ENCODE measurements at regions not wholly inside any gene's neighbourhood (a gene's known extent, or its start where the extent isn't known, plus 50 kb on each side); places are given as distances from the start of the nearest gene placed in this dataset.

DNA sequence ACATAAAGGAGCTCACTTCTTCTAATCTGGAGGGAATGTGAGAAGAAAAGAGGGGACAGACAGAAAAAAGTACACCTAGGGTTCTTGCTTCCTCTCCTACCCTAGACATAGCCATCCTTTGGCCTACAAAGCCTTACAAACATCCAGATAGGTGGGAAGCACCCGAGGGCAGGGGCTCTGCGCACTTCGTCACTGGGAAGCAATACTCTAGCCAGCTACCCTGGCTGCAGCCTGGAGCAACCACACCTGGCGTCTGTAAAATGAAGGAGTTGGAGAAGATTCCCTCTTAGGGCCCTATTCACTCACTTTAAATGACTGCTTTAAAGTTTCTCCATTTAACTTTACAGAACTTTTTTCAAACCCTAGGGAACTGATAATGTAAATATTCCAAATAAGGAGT, 65.7 kb upstream of the NOCT start:
- Histone ChIP-seq H4K20me1 (ENCODE audit: insufficient read depth, low read length) (no peaks in the 10 kb centered on the region), H3K36me3 (replicated peaks; ENCODE audit: insufficient read depth, low read length) (no peaks in the 10 kb centered on the region), H2AFZ (ENCODE audit: low read length) (no peak overlapping the region), H3K4me3 (ENCODE audit: low read length) (no peak overlapping the region), H3K9me3 (replicated peaks; ENCODE audit: insufficient read depth, low read length) (no peaks in the 10 kb centered on the region), H3K4me2 (ENCODE audit: low read depth, low read length) (no peak overlapping the region), H3F3A (ENCODE audit: insufficient read depth, low read length) (no peaks in the 10 kb centered on the region), H3K79me2 (ENCODE audit: low read length) (no peaks in the 10 kb centered on the region), H3K9ac (ENCODE audit: low read length) (no peak overlapping the region), H3K4me1 (ENCODE audit: low read length) (no peaks in the 10 kb centered on the region), H3K9me2 (replicated peaks; ENCODE audit: insufficient read depth, low read length) (no peaks in the 10 kb centered on the region), H3K27ac (ENCODE audit: low read length) (no peak overlapping the region), H3K27me3 (replicated peaks; ENCODE audit: insufficient read depth, low read length) (no peaks in the 10 kb centered on the region)
- TF ChIP-seq, protein P1, sequence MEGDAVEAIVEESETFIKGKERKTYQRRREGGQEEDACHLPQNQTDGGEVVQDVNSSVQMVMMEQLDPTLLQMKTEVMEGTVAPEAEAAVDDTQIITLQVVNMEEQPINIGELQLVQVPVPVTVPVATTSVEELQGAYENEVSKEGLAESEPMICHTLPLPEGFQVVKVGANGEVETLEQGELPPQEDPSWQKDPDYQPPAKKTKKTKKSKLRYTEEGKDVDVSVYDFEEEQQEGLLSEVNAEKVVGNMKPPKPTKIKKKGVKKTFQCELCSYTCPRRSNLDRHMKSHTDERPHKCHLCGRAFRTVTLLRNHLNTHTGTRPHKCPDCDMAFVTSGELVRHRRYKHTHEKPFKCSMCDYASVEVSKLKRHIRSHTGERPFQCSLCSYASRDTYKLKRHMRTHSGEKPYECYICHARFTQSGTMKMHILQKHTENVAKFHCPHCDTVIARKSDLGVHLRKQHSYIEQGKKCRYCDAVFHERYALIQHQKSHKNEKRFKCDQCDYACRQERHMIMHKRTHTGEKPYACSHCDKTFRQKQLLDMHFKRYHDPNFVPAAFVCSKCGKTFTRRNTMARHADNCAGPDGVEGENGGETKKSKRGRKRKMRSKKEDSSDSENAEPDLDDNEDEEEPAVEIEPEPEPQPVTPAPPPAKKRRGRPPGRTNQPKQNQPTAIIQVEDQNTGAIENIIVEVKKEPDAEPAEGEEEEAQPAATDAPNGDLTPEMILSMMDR (IDR thresholded peaks at IDR 0.05; ENCODE audit: low read length) = no peak
- TF ChIP-seq EZH2 (optimal IDR thresholded peaks at IDR 0.05; ENCODE audit: low read depth, low read length) = no peak
- DNase-seq = no peak

DNA sequence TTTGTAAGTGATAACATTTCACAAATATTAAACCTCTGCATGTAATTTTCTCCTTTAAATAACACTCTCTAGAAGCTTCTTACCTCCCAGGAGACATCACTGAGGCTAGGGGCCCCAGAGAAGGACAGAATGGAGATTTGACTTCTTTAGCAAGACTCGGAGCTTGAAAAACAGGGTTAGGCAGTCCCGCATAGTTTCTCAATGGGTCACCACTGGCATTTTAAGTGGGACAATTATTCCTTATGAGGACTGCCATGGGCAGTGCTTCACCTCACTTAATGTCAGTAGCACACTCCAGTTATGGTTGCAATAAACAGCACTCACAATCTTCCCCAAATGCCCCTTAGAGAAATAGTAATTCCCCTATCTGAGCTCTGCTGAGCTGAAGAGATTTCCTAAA, 66.7 kb upstream of the NOCT start:
- H3K36me3 ChIP-seq (replicated peaks; ENCODE audit: insufficient read depth, low read length) = no peaks in the 10 kb centered on the region
- no peak overlapping the region for H2AFZ ChIP-seq (ENCODE audit: low read length)
- no peaks in the 10 kb centered on the region for H3K27me3 ChIP-seq (replicated peaks; ENCODE audit: insufficient read depth, low read length)
- TF ChIP-seq, protein P1 (IDR thresholded peaks at IDR 0.05; ENCODE audit: low read length) = no peak
- no peak for TF ChIP-seq EZH2phosphoT487 (IDR thresholded peaks at IDR 0.05; ENCODE audit: low read length)
- TF ChIP-seq EZH2 (optimal IDR thresholded peaks at IDR 0.05; ENCODE audit: low read depth, low read length) = no peak
- DNase-seq = no peak
- no peaks in the 10 kb centered on the region for H3F3A ChIP-seq (ENCODE audit: insufficient read depth, low read length)
- H3K9me2 ChIP-seq (replicated peaks; ENCODE audit: insufficient read depth, low read length) = no peaks in the 10 kb centered on the region
- H3K27ac ChIP-seq (ENCODE audit: low read length) = no peak overlapping the region
- no peak overlapping the region for H3K4me2 ChIP-seq (ENCODE audit: low read depth, low read length)
- no peak overlapping the region for H3K4me3 ChIP-seq (ENCODE audit: low read length)
- H3K4me1 ChIP-seq (ENCODE audit: low read length) = no peaks in the 10 kb centered on the region
- no peak overlapping the region for H3K9ac ChIP-seq (ENCODE audit: low read length)
- H3K79me2 ChIP-seq (ENCODE audit: low read length) = no peaks in the 10 kb centered on the region
- H3K9me3 ChIP-seq (replicated peaks; ENCODE audit: insufficient read depth, low read length) = no peaks in the 10 kb centered on the region
- no peaks in the 10 kb centered on the region for H4K20me1 ChIP-seq (ENCODE audit: insufficient read depth, low read length)

DNA sequence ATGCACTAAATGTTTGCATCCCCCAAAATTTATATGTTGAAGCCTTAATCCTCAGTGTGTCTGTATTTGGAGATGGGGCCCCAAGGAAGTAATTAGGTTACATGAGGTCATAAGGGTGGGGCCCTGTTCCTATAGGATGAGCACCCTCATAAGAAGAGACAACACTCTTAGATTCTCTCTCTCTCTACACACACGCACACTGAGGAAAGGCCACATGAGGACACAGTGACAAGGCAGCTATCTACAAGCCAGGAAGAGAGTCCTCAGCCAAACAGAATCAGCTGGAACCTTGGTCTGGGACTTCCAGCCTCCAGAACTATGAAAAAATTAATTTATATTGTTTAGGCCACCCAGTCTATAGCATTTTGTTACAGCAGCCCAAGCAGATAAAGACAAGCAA, 69.3 kb upstream of the NOCT start:
- Histone ChIP-seq H3K9me2 (replicated peaks; ENCODE audit: insufficient read depth, low read length) (no peaks in the 10 kb centered on the region), H3K9ac (ENCODE audit: low read length) (no peak overlapping the region), H3K36me3 (replicated peaks; ENCODE audit: insufficient read depth, low read length) (no peaks in the 10 kb centered on the region), H3K4me2 (ENCODE audit: low read depth, low read length) (no peak overlapping the region), H3K27ac (ENCODE audit: low read length) (no peak overlapping the region), H3K4me1 (ENCODE audit: low read length) (no peaks in the 10 kb centered on the region), H3F3A (ENCODE audit: insufficient read depth, low read length) (no peaks in the 10 kb centered on the region), H3K27me3 (replicated peaks; ENCODE audit: insufficient read depth, low read length) (no peaks in the 10 kb centered on the region), H4K20me1 (ENCODE audit: insufficient read depth, low read length) (no peaks in the 10 kb centered on the region), H3K79me2 (ENCODE audit: low read length) (no peaks in the 10 kb centered on the region), H3K9me3 (replicated peaks; ENCODE audit: insufficient read depth, low read length) (no peaks in the 10 kb centered on the region), H2AFZ (ENCODE audit: low read length) (no peak overlapping the region), H3K4me3 (ENCODE audit: low read length) (no peak overlapping the region)
- DNase-seq = no peak
- no peak for TF ChIP-seq EZH2phosphoT487 (IDR thresholded peaks at IDR 0.05; ENCODE audit: low read length)
- TF ChIP-seq, protein P1 (IDR thresholded peaks at IDR 0.05; ENCODE audit: low read length) = no peak

DNA sequence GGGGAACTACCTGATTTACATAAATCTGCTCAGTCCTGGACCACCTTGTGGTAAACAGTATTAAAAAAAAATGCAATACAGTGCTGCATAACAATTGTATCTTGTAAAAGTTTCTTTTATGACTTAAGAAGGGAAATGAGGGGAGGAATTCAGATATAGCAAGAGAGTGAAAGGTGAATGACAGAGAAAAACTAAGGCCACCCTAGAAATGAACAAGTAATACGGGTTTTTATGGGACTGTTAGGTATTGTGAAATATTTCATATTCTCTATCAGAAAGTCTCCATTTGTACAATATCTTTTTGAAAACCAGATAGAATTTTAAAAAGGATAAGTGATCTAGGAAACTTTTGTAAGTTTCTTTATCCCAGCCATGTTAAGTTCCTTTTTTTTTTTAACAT, 69.7 kb upstream of the NOCT start:
- Histone ChIP-seq H3F3A (ENCODE audit: insufficient read depth, low read length) (no peaks in the 10 kb centered on the region), H4K20me1 (ENCODE audit: insufficient read depth, low read length) (no peaks in the 10 kb centered on the region), H3K79me2 (ENCODE audit: low read length) (no peaks in the 10 kb centered on the region), H2AFZ (ENCODE audit: low read length) (no peak overlapping the region), H3K4me1 (ENCODE audit: low read length) (no peaks in the 10 kb centered on the region), H3K4me2 (ENCODE audit: low read depth, low read length) (no peak overlapping the region), H3K36me3 (replicated peaks; ENCODE audit: insufficient read depth, low read length) (no peaks in the 10 kb centered on the region), H3K9ac (ENCODE audit: low read length) (no peak overlapping the region), H3K27me3 (replicated peaks; ENCODE audit: insufficient read depth, low read length) (no peaks in the 10 kb centered on the region), H3K9me3 (replicated peaks; ENCODE audit: insufficient read depth, low read length) (no peaks in the 10 kb centered on the region), H3K4me3 (ENCODE audit: low read length) (no peak overlapping the region), H3K9me2 (replicated peaks; ENCODE audit: insufficient read depth, low read length) (no peaks in the 10 kb centered on the region), H3K27ac (ENCODE audit: low read length) (no peak overlapping the region)
- TF ChIP-seq EZH2 (optimal IDR thresholded peaks at IDR 0.05; ENCODE audit: low read depth, low read length) (no peak), EZH2phosphoT487 (IDR thresholded peaks at IDR 0.05; ENCODE audit: low read length) (no peak)
- TF ChIP-seq, protein P1 (IDR thresholded peaks at IDR 0.05; ENCODE audit: low read length) = no peak
- no peak for DNase-seq
